Upper lobe of left lung (tissue), 6 donors: ENCODE measurements at regions not wholly inside any gene's neighbourhood (a gene's known extent, or its start where the extent isn't known, plus 50 kb on each side); places are given as distances from the start of the nearest gene placed in this dataset.

Experiments
- ATAC-seq, 2 donors: fragments of 200-7000 bp; cut with Tn5 transposase; one replicate each; pipeline ENCODE4 v1.9.1; 2022; ENCODE audit warnings: mild to moderate bottlenecking in 2 of 2, moderate library complexity in 2 of 2; ENCODE audit not compliant: low FRiP score in 2 of 2
- DNase-seq, 2 donors: peaks; one replicate each; pipeline ENCODE4 v3.0.0-alpha.2; 2019 to 2020
- H3K27ac ChIP-seq, 4 donors: fragments of 200-600 bp; sonication (generic); one replicate each; pipeline ENCODE4 v1.5.1; 2016 to 2019
- H3K27me3 ChIP-seq, 4 donors: fragments of 200-600 bp; sonication (generic); one replicate each; pipeline ENCODE4 v1.5.1; 2017 to 2019
- H3K36me3 ChIP-seq, 4 donors: fragments of 200-600 bp; sonication (generic); one replicate each; pipeline ENCODE4 v1.5.1; 2016 to 2019
- H3K4me1 ChIP-seq, 4 donors: fragments of 200-600 bp; sonication (generic); one replicate each; pipeline ENCODE4 v1.5.1; 2018 to 2019
- H3K4me3 ChIP-seq, 4 donors: fragments of 200-600 bp; sonication (generic); one replicate each; pipeline ENCODE4 v1.5.1; 2017 to 2019; ENCODE audit warnings: mild to moderate bottlenecking in 2 of 4, moderate library complexity in 1 of 4
- H3K9me3 ChIP-seq, 4 donors: fragments of 200-600 bp; sonication (generic); one replicate each; pipeline ENCODE4 v1.5.1; 2018 to 2019
- EP300 ChIP-seq, 4 donors: sonication (generic); formaldehyde crosslinking; IDR thresholded peaks; one replicate each; pipeline ENCODE4 v1.5.1; 2017; ENCODE audit warnings: antibody characterized with exemption in 4 of 4, control low read depth in 2 of 4
- POLR2A ChIP-seq, 4 donors: fragments of 450-650 bp; IDR thresholded peaks; one replicate each; pipeline ENCODE4 v1.5.1; 2016 to 2017; ENCODE audit warnings: antibody characterized with exemption in 4 of 4, mild to moderate bottlenecking in 2 of 4
- POLR2AphosphoS5 ChIP-seq, 2 donors: sonication (generic); formaldehyde crosslinking; IDR thresholded peaks; one replicate each; pipeline ENCODE4 v1.5.1; 2017; ENCODE audit warnings: antibody characterized with exemption in 2 of 2
- WGBS, 2 donors: methylation state at CpG; one replicate each; pipeline ENCODE4 v1.1.5; 2017 to 2018; 5-methylcytosine and 5-hydroxymethylcytosine counted together
- TF ChIP-seq, protein P1 (sequence below), 6 experiments: fragments of 450-650 bp in 4 of 6; fragments of 200-600 bp in 2 of 6; sonication (generic) in 2 of 6; IDR thresholded peaks; one replicate each; pipeline ENCODE4 v1.5.1; 2016 to 2019; ENCODE audit warnings: antibody characterized with exemption in 6 of 6
- donor health status: DM: no; HTN: no; CAD: no; lungs with moderate emphysema.
- donor health status: DM: no; HTN: yes; CAD: no; lungs with severe emphysema.

DNA sequence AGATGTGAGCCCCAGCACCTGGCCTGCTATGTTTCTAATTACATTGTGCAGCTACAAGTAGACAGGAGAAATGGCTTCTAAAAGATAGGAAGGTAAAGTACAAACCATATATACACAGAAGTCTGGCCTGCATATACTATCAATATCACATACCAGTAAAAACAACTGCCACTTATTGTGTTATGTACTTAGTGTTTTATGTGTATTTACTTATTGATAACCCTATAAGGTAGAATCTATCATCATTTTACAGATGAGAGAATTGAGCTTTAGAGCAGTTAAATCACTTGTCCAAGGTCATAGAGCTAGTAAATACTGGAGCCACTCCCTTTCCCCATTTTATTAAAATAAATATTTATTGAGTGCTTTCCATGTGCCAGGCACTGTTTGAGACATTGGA is 102.4 kb upstream of the PRDM1 start:
- Histone ChIP-seq H3K4me1 (peaks cover 11 to 24% (median 15%) of the 10 kb centered on the region in 4 donors), H3K9me3 (no peaks in the 10 kb centered on the region), H3K36me3 (no peaks in the 10 kb centered on the region), H3K4me3 (no peak overlapping the region), H3K27ac (no peak overlapping the region), H3K27me3 (peaks cover 0 to 14% (median 8%) of the 10 kb centered on the region in 4 donors)
- TF ChIP-seq EP300 (IDR thresholded peaks at IDR 0.05) (no peak), POLR2AphosphoS5 (IDR thresholded peaks at IDR 0.05) (no peak), POLR2A (IDR thresholded peaks at IDR 0.05) (no peak)
- TF ChIP-seq, protein P1, sequence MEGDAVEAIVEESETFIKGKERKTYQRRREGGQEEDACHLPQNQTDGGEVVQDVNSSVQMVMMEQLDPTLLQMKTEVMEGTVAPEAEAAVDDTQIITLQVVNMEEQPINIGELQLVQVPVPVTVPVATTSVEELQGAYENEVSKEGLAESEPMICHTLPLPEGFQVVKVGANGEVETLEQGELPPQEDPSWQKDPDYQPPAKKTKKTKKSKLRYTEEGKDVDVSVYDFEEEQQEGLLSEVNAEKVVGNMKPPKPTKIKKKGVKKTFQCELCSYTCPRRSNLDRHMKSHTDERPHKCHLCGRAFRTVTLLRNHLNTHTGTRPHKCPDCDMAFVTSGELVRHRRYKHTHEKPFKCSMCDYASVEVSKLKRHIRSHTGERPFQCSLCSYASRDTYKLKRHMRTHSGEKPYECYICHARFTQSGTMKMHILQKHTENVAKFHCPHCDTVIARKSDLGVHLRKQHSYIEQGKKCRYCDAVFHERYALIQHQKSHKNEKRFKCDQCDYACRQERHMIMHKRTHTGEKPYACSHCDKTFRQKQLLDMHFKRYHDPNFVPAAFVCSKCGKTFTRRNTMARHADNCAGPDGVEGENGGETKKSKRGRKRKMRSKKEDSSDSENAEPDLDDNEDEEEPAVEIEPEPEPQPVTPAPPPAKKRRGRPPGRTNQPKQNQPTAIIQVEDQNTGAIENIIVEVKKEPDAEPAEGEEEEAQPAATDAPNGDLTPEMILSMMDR (IDR thresholded peaks at IDR 0.05), result no peak
- ATAC-seq (no peak), DNase-seq (no peak)

- Histone ChIP-seq H3K4me1 (peaks cover 11 to 24% (median 15%) of the 10 kb centered on the region in 4 donors), H3K27me3 (peaks cover 0 to 14% (median 8%) of the 10 kb centered on the region in 4 donors)
- 78 to 86% methylated on average over 2 of the region's 2 CpGs for WGBS, 2 donors
These were observed 103.2 kb upstream of the PRDM1 start for GRCh38 chr6:105982761-105983540.

GRCh38 chr6:105981888-105982358 is 104.2 kb upstream of the PRDM1 start:
- Histone ChIP-seq H3K27ac (no peak overlapping the region), H3K9me3 (no peaks in the 10 kb centered on the region), H3K4me1 (peaks cover 11 to 24% (median 15%) of the 10 kb centered on the region in 4 donors), H3K36me3 (no peaks in the 10 kb centered on the region), H3K27me3 (peaks cover 0 to 14% (median 8%) of the 10 kb centered on the region in 4 donors), H3K4me3 (peak overlapping the region in 1 of 4 donors; percentile 41)
- WGBS, 2 donors, result 66 to 71% methylated on average over 12 to 15 of the region's 15 CpGs
- no peak for TF ChIP-seq POLR2A (IDR thresholded peaks at IDR 0.05)
- TF ChIP-seq EP300 (IDR thresholded peaks at IDR 0.05), result no peak
- TF ChIP-seq, protein P1 (IDR thresholded peaks at IDR 0.05), result no peak
- no peak for TF ChIP-seq POLR2AphosphoS5 (IDR thresholded peaks at IDR 0.05)
- DNase-seq (no peak), ATAC-seq (no peak)

More at GRCh38 chr6:105982761-105983540, 103.2 kb upstream of the PRDM1 start:
- no peak overlapping the region for H3K27ac ChIP-seq
- H3K36me3 ChIP-seq, result no peaks in the 10 kb centered on the region
- DNase-seq (no peak), ATAC-seq (no peak)
- TF ChIP-seq EP300 (IDR thresholded peaks at IDR 0.05) (no peak), POLR2A (IDR thresholded peaks at IDR 0.05) (no peak), POLR2AphosphoS5 (IDR thresholded peaks at IDR 0.05) (no peak)
- TF ChIP-seq, protein P1 (IDR thresholded peaks at IDR 0.05), result no peak
- H3K4me3 ChIP-seq, result no peak overlapping the region
- no peaks in the 10 kb centered on the region for H3K9me3 ChIP-seq

DNA sequence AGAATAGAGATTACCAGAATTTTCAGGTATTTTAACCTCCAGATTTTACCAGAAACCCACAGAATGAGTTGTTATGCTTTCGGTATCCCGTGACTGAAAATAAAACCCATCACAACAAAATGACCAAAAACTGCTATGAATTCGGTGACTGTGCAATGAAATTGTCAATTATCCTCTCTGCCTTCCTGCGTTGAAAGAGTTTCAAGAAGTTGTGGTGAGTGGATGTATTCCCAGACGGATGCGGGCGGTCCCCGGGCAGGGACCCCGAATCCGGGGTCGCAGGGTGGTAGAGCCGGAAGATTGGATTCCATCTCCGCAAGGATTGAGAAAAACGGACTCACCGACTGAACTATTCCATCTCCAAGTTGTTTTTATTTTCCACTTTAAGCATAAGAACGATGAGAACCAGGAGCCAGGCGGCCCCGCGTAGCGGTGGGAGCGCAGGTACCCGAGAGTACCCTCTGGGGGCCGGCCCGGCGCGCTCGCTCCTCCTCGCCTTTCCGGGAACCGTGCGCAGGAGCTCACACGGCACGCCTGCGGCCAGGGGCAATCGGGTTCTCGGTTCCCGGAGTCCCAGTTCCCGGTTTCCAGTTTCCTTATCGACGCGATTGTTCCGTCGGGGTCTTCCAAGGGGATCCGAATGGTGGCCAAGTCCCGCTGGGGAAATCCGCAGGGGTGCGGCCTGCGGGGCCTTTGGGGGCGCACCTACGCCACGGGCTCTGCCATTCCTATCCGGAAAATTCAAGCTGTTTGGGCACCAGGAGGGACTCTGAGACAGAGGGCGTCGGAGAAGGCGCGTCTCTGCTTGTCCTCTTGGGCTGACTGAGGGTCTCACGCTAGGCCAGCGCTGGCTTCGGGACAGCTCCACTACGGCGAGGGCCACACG is 104.9 kb upstream of the PRDM1 start:
- DNase-seq, result peak in 1 of 2 donors; percentile 88
- H3K36me3 ChIP-seq, result no peaks in the 10 kb centered on the region
- TF ChIP-seq EP300 (IDR thresholded peaks at IDR 0.05) (no peak), POLR2AphosphoS5 (IDR thresholded peaks at IDR 0.05) (no peak)
- TF ChIP-seq, protein P1 (IDR thresholded peaks at IDR 0.05), result no peak
- H3K27me3 ChIP-seq, result peaks cover 0 to 14% (median 8%) of the 10 kb centered on the region in 4 donors
- WGBS, 2 donors, result 15 to 18% methylated on average over 21 to 62 of the region's 62 CpGs
- H3K4me1 ChIP-seq, result peaks cover 10 to 21% (median 14%) of the 10 kb centered on the region in 4 donors
- H3K4me3 ChIP-seq, result peak overlapping the region in 3 of 4 donors; percentile 32 to 41 (median 38)
- ATAC-seq, result peak in 1 of 2 donors; percentile 56
- H3K27ac ChIP-seq, result peak overlapping the region in 1 of 4 donors; percentile 5
- H3K9me3 ChIP-seq, result no peaks in the 10 kb centered on the region
